ENCODE measurements at regions not wholly inside any gene's neighbourhood (a gene's known extent, or its start where the extent isn't known, plus 50 kb on each side); places are given as distances from the start of the nearest gene placed in this dataset.

DNA sequence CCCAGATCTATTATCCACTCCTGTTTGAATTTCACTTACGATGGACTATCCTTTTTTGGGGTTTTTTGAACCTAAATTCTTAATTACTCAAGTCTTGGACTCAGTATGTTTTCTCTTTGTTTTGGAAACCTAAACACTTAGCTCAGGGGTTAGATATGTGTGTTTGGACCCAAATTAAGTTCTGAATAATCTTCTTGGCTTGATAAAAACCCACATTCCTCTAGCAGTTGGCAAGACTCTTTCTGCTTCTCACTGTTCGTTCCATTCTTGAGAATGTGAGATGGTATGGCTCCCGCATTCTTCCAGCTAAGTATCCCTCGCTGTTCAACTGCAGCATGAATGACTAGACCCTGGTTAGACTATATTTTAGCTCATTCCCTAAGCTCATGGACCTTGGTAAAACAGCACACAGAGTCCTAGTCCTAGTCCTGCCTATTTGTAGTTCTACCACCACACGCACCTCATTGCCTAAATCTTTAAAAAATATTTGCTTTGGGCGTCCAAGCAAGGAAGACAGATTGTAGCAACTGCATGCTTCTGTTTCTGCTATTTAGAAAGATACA is 860.0 kb downstream of the RPS29 start:
- TF ChIP-seq, protein P1, sequence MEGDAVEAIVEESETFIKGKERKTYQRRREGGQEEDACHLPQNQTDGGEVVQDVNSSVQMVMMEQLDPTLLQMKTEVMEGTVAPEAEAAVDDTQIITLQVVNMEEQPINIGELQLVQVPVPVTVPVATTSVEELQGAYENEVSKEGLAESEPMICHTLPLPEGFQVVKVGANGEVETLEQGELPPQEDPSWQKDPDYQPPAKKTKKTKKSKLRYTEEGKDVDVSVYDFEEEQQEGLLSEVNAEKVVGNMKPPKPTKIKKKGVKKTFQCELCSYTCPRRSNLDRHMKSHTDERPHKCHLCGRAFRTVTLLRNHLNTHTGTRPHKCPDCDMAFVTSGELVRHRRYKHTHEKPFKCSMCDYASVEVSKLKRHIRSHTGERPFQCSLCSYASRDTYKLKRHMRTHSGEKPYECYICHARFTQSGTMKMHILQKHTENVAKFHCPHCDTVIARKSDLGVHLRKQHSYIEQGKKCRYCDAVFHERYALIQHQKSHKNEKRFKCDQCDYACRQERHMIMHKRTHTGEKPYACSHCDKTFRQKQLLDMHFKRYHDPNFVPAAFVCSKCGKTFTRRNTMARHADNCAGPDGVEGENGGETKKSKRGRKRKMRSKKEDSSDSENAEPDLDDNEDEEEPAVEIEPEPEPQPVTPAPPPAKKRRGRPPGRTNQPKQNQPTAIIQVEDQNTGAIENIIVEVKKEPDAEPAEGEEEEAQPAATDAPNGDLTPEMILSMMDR (IDR thresholded peaks at IDR 0.05), result no peak
- no peak for TF ChIP-seq POLR2AphosphoS5 (IDR thresholded peaks at IDR 0.05)
- no peak for TF ChIP-seq POLR2A (IDR thresholded peaks at IDR 0.05)
